GM12873 (cell line): ENCODE measurements at regions not wholly inside any gene's neighbourhood (a gene's known extent, or its start where the extent isn't known, plus 50 kb on each side); places are given as distances from the start of the nearest gene placed in this dataset.

Source experiments
- CTCF ChIP-seq: IDR thresholded peaks from 2 replicates; pipeline ENCODE4 v1.5.1; 2012; ENCODE audit warnings: low read depth, mild to moderate bottlenecking, moderate library complexity, low read length, control low read depth; ENCODE audit not compliant: insufficient read depth; ENCODE audit errors: missing control alignments

- no peak for TF ChIP-seq CTCF
Measured at GRCh38 chr1:189627427-189627826, 850.2 kb downstream of the BRINP3 start.

GRCh38 chr1:189628857-189629256 is 848.8 kb downstream of the BRINP3 start:
- no peak for TF ChIP-seq CTCF

- TF ChIP-seq CTCF, result no peak
Measured at GRCh38 chr1:189633658-189634057, 844.0 kb downstream of the BRINP3 start.

DNA sequence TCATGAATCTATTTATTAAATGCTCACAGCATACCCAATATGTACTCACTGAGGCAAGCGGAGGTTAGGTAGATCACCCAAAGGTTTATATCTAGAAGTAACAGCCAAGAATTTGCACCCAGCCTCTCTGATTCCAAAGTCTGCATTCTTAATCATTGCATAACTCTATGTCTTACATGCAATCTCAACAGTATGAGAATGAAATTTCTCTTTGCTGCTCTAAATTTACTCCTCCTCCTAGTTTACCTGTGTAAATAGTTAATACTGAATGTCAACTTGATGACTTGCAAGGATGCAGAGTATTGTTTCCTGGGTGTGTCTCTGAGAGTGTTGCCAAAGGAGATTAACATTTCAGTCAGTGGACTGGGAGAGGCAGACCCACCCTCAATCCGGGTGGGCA is 840.6 kb downstream of the BRINP3 start:
- no peak for TF ChIP-seq CTCF

DNA sequence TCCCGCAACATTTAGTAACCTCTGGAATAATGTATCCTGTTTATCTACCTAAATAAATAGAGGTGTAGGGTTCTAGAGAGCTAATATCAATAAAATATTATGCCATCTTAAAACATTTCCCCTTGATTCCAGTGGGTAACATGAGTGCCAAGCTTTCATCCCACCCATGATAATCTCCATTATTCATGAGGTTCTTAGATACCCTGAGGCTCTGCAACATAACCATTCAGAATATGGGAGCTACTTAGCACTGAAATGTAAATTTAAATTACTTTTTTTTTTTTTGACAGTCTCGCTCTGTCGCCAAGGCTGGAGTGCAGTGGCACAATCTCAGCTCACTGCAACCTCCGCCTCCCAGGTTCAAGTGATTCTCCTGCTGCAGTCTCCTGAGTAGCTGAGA is 832.7 kb downstream of the BRINP3 start:
- no peak for TF ChIP-seq CTCF

- no peak for TF ChIP-seq CTCF
Measured at GRCh38 chr1:189646066-189646465, 831.6 kb downstream of the BRINP3 start.

- no peak for TF ChIP-seq CTCF
Measured at GRCh38 chr1:189654906-189655305, 822.8 kb downstream of the BRINP3 start.
